ENCODE measurements at regions not wholly inside any gene's neighbourhood (a gene's known extent, or its start where the extent isn't known, plus 50 kb on each side); places are given as distances from the start of the nearest gene placed in this dataset.

DNA sequence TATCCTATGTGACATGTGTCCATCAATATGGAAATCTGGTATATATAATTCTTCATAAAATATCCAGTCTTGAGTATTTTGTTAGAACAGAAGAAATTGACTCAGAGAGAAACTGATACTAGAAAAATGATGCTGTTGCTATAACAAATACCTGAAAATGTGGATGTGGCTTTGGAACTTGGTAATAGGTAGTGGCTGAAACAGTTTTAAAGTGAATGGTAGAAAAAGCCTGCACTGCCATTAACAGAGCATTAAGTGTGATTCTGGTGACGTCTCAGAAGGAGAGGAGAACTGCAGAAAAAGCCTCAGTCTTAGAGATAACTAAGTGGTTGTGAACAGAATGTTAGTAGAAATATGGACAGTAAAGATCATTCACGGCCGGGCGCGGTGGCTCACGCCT is 634.9 kb upstream of the ZNF608 start:
- CTCF ChIA-PET: no interaction called here
- POLR2A ChIA-PET: no interaction called here
- TF ChIP-seq, protein P1, sequence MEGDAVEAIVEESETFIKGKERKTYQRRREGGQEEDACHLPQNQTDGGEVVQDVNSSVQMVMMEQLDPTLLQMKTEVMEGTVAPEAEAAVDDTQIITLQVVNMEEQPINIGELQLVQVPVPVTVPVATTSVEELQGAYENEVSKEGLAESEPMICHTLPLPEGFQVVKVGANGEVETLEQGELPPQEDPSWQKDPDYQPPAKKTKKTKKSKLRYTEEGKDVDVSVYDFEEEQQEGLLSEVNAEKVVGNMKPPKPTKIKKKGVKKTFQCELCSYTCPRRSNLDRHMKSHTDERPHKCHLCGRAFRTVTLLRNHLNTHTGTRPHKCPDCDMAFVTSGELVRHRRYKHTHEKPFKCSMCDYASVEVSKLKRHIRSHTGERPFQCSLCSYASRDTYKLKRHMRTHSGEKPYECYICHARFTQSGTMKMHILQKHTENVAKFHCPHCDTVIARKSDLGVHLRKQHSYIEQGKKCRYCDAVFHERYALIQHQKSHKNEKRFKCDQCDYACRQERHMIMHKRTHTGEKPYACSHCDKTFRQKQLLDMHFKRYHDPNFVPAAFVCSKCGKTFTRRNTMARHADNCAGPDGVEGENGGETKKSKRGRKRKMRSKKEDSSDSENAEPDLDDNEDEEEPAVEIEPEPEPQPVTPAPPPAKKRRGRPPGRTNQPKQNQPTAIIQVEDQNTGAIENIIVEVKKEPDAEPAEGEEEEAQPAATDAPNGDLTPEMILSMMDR (IDR thresholded peaks at IDR 0.05; ENCODE audit: insufficient read depth, low read length, missing control alignments): no peak
- no peak overlapping the region for H3K4me3 ChIP-seq (ENCODE audit: low read depth, low read length)
- no peak for DNase-seq (ENCODE audit: low read depth, low spot score)

DNA sequence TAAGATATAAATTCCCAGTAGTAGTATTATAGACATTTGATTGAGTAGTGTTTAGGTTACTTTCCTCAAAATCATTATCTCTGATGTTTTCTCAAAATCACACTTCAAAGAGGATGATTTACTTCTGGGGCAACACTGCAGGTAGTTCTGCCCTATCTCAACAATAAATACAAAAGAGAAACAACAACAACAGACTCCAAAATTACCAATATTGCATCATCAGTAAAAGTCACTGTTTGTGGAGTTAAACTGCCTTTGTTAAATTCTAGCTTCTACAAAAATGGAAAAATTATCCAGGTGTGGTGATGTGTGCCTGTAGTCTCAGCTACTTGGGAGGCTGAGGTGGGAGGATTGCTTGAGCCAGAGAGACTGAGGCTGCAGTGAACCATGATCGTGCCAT is 637.6 kb upstream of the ZNF608 start:
- ChIA-PET POLR2A (no interaction called here), CTCF (no interaction called here)
- DNase-seq (ENCODE audit: low read depth, low spot score): no peak
- H3K4me3 ChIP-seq (ENCODE audit: low read depth, low read length): no peak overlapping the region
- TF ChIP-seq, protein P1 (IDR thresholded peaks at IDR 0.05; ENCODE audit: insufficient read depth, low read length, missing control alignments): no peak

DNA sequence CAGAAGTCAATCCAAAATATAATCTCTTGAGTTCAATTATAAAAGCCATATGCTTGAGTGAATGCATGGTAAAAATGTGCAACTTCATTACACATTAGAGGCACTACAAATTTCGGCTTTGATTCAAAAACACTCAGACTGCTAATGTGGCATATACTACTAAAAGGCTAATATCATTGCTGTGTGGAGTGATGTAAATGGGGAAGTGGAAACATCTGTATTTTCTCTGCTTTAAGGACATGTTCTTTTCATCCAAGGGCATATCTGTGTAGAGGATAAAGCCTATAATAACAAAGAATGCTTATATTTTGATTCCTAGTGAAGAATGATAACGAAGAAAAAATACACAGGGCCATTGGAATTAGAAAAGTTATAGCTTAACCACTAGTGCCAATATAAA is 643.9 kb upstream of the ZNF608 start:
- ChIA-PET POLR2A (no interaction called here), CTCF (no interaction called here)
- H3K4me3 ChIP-seq (ENCODE audit: low read depth, low read length): no peak overlapping the region
- TF ChIP-seq, protein P1 (IDR thresholded peaks at IDR 0.05; ENCODE audit: insufficient read depth, low read length, missing control alignments): no peak
- DNase-seq (ENCODE audit: low read depth, low spot score): no peak

DNA sequence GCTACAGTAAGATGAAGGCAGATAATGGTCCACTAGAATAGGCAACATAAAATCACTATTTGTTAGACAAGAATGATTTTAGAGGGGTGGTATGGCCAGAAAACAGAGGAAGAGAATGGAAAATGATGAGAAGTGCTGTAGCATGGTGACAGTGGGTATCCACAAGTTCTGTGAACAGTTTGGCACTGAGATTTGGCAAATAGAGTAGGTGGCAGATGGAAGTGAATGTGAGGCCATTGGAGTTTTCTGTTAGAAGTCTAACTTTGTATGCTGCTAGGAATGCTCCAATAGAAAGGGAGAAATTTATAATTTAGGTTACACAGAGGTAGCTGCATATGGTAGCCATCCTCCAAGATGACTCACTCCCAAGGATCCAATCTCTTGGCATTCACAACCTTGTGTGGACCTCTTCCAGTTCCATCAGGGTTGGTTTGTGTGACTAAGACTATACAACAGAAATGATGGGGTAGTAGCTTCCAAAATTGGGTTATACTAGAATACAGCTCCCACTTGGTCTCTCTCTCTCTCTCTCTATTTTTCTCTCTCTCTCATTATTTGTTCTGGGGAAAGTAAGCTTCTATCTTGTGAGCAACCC is 646.9 kb upstream of the ZNF608 start:
- no peak for DNase-seq (ENCODE audit: low read depth, low spot score)
- H3K4me3 ChIP-seq (ENCODE audit: low read depth, low read length): no peak overlapping the region
- CTCF ChIA-PET: interaction anchor here (1.3 kb wide), 1 partner anchor 19 kb away, joined by 3 read pairs; no protein-coding TSS in a partner anchor
- POLR2A ChIA-PET: no interaction called here
- TF ChIP-seq, protein P1 (IDR thresholded peaks at IDR 0.05; ENCODE audit: insufficient read depth, low read length, missing control alignments): no peak

DNA sequence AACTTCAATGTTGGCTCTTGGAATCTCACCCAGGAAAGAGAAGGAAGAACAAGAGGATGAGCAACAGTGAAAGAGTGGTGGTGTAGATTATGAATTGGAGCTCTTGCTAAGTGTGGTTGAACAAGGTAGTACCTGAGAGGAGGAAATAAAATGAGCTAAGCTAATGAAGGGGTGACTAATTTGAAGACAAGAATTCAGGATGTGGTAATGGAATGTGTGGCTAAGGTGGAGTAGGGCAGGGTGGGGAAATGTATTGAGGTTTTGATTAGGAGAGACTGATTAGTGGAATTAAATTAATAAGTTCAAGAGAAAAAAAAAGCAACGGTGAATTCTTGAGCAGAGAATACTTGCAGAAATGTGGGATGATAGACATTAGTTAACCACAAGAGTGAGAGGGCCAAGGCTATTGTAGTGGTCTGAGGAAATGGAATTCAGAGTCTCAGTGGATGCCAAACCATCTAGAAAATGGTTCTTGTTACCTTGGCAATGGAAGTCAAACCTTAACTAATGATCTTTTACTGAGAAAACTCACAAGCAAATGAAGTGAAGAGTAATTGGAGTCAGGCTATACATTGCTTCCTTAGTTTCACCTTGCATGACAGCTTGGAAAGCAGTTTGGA is 648.3 kb upstream of the ZNF608 start:
- CTCF ChIA-PET: no interaction called here
- TF ChIP-seq, protein P1 (IDR thresholded peaks at IDR 0.05; ENCODE audit: insufficient read depth, low read length, missing control alignments): no peak
- no peak overlapping the region for H3K4me3 ChIP-seq (ENCODE audit: low read depth, low read length)
- POLR2A ChIA-PET: no interaction called here
- no peak for DNase-seq (ENCODE audit: low read depth, low spot score)

DNA sequence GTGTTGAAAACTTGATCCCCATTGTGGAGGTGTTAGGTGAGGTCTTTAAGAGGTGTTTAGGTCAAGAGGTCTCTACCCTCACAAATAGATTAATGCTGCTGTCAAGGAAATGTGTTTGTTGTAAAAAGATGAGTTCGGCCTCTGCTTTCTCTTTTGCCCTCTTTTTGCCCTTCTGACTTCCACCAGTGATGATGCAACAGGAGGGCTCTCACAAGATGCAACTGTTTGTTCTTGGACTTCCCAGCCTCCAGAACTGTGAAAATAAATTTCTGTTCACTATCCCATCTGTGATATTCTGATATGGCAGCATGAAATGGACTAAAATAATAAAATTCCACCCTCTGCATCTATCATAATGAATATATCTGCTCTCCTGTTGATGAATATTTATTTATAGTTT is 650.0 kb upstream of the ZNF608 start:
- ChIA-PET POLR2A (no interaction called here), CTCF (no interaction called here)
- DNase-seq (ENCODE audit: low read depth, low spot score): no peak
- TF ChIP-seq, protein P1 (IDR thresholded peaks at IDR 0.05; ENCODE audit: insufficient read depth, low read length, missing control alignments): no peak
- H3K4me3 ChIP-seq (ENCODE audit: low read depth, low read length): no peak overlapping the region
